ENCODE measurements at regions not wholly inside any gene's neighbourhood (a gene's known extent, or its start where the extent isn't known, plus 50 kb on each side); places are given as distances from the start of the nearest gene placed in this dataset.

DNA sequence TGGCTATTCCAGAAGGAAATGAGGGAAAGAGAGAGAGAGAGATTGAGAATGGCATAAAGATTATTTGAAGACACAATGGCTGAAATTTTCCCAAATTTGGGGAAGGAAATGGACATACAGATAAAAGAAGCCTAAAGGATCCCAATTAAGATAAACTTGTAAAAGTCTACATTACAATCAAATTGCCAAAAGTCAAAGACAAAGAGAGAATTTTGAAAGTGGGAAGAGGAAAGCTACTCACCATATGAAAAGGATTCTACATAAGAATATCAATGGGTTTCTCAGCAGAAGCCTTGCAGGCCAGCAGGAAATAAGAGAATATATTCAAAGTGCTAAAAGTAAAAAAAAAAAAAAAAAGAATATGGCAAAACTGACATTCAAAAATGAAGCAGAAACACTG is 233.0 kb upstream of the NFIA start:
- TF ChIP-seq, protein P1, sequence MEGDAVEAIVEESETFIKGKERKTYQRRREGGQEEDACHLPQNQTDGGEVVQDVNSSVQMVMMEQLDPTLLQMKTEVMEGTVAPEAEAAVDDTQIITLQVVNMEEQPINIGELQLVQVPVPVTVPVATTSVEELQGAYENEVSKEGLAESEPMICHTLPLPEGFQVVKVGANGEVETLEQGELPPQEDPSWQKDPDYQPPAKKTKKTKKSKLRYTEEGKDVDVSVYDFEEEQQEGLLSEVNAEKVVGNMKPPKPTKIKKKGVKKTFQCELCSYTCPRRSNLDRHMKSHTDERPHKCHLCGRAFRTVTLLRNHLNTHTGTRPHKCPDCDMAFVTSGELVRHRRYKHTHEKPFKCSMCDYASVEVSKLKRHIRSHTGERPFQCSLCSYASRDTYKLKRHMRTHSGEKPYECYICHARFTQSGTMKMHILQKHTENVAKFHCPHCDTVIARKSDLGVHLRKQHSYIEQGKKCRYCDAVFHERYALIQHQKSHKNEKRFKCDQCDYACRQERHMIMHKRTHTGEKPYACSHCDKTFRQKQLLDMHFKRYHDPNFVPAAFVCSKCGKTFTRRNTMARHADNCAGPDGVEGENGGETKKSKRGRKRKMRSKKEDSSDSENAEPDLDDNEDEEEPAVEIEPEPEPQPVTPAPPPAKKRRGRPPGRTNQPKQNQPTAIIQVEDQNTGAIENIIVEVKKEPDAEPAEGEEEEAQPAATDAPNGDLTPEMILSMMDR (IDR thresholded peaks at IDR 0.05): no peak
- no peak for TF ChIP-seq POLR2A (IDR thresholded peaks at IDR 0.05)
